Progenitor cell of endocrine pancreas (in vitro differentiated cells): ENCODE measurements at regions not wholly inside any gene's neighbourhood (a gene's known extent, or its start where the extent isn't known, plus 50 kb on each side); places are given as distances from the start of the nearest gene placed in this dataset.

Experiments
- DNase-seq: peaks from one replicate; pipeline ENCODE4 v3.0.0; 2021; ENCODE audit warnings: low spot score; ENCODE audit not compliant: unreplicated experiment
- H3K27ac Mint-ChIP-seq: 2 replicates; pipeline ENCODE4 v1.8.0; 2021; ENCODE audit warnings: mild to moderate bottlenecking, moderate library complexity, mixed read lengths
- H3K27me3 Mint-ChIP-seq: 2 replicates; pipeline ENCODE4 v1.8.0; 2021; ENCODE audit warnings: mixed read lengths
- H3K36me3 Mint-ChIP-seq: 2 replicates; pipeline ENCODE4 v1.8.0; 2022; ENCODE audit warnings: mixed read lengths; ENCODE audit not compliant: insufficient read depth
- H3K4me1 Mint-ChIP-seq: 2 replicates; pipeline ENCODE4 v1.8.0; 2021; ENCODE audit warnings: low read depth, mixed read lengths
- H3K4me3 Mint-ChIP-seq: 2 replicates; pipeline ENCODE4 v1.8.0; 2021; ENCODE audit warnings: low read depth, mild to moderate bottlenecking, moderate library complexity, mixed read lengths
- H3K9me3 Mint-ChIP-seq: 2 replicates; pipeline ENCODE4 v1.8.0; 2021; ENCODE audit warnings: low read depth, mixed read lengths
- TF ChIP-seq, protein P1 (sequence below): fragments of 200-600 bp; sonication (generic); IDR thresholded peaks from one replicate; pipeline ENCODE4 v1.5.0; 2021; ENCODE audit warnings: antibody characterized with exemption, mild to moderate bottlenecking; ENCODE audit not compliant: unreplicated experiment

GRCh38 chr12:92568691-92569090 is 134.1 kb upstream of the PLEKHG7 start:
- Mint-ChIP-seq H3K4me1 (peaks cover 3% of the 10 kb centered on the region), H3K27ac (no peak overlapping the region), H3K4me3 (no peak overlapping the region), H3K9me3 (peaks cover 3% of the 10 kb centered on the region), H3K27me3 (no peaks in the 10 kb centered on the region), H3K36me3 (no peaks in the 10 kb centered on the region)
- no peak for DNase-seq
- TF ChIP-seq, protein P1, sequence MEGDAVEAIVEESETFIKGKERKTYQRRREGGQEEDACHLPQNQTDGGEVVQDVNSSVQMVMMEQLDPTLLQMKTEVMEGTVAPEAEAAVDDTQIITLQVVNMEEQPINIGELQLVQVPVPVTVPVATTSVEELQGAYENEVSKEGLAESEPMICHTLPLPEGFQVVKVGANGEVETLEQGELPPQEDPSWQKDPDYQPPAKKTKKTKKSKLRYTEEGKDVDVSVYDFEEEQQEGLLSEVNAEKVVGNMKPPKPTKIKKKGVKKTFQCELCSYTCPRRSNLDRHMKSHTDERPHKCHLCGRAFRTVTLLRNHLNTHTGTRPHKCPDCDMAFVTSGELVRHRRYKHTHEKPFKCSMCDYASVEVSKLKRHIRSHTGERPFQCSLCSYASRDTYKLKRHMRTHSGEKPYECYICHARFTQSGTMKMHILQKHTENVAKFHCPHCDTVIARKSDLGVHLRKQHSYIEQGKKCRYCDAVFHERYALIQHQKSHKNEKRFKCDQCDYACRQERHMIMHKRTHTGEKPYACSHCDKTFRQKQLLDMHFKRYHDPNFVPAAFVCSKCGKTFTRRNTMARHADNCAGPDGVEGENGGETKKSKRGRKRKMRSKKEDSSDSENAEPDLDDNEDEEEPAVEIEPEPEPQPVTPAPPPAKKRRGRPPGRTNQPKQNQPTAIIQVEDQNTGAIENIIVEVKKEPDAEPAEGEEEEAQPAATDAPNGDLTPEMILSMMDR, result no peak

DNA sequence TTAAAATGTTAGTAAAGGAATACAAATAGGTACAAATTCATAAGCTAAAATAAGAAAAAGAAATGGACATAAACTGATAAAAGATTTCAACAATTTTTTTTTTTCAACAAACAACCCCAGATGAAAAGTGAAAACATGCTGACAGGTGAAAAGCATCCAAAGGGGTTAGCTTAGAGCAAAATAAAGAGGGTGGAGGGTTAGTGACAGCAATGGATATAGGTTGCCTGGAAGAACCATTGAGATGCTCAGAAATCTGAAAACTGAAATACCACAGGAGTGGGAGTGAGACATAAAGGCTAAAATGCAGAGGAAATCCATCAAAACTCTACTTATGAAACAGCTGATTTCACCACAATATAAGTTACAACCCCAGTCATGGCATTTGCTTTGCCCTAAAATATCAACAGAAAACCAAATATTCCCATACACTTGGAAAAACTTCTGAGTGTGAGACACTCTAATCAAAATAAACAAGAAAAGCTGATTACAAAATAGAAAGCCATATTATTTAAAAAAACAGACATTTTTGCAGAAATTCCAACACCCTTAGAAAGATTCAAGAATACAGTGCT is 136.3 kb upstream of the PLEKHG7 start:
- Mint-ChIP-seq H3K9me3 (peaks cover 5% of the 10 kb centered on the region), H3K4me3 (no peak overlapping the region), H3K36me3 (no peaks in the 10 kb centered on the region), H3K27ac (no peak overlapping the region), H3K4me1 (peaks cover 3% of the 10 kb centered on the region), H3K27me3 (no peaks in the 10 kb centered on the region)
- TF ChIP-seq, protein P1, result no peak
- no peak for DNase-seq

- TF ChIP-seq, protein P1, result no peak
- H3K9me3 Mint-ChIP-seq, result peaks cover 11% of the 10 kb centered on the region
- no peak overlapping the region for H3K4me3 Mint-ChIP-seq
- no peaks in the 10 kb centered on the region for H3K27me3 Mint-ChIP-seq
- peaks cover 2% of the 10 kb centered on the region for H3K4me1 Mint-ChIP-seq
- DNase-seq, result no peak
- no peak overlapping the region for H3K27ac Mint-ChIP-seq
- no peaks in the 10 kb centered on the region for H3K36me3 Mint-ChIP-seq
These were observed 139.0 kb upstream of the PLEKHG7 start for GRCh38 chr12:92563819-92564218.

DNA sequence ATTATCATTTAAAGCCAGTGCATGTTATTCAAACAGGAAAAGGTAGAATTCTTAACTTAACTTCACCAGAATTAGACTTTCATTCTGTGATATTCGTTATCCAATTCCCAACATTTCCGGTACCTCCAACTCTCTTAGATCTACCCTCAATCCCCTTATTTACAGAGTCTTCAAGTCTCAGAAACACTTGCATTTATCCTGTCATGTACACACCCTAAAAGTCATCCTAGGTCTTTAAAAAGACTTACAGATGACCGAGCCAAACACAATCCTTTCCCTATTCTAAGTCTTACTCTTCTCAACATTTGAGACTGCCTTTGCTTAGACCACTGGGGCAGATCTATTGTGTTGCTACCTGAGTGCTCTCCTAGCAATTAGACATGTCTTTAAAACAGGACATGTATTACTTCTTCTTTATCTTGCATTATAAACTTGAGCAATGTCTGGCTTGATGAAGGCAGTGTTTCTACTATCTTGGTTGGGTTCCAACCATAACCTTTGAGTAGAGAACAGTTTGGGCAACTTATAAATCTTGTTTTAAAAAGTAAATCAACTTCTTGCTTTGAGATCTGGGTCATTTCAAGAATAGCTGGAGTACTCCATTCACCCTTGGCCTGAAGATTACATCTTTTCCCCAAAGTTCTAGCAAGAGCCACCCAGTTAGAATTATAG is 140.6 kb upstream of the PLEKHG7 start:
- H3K4me1 Mint-ChIP-seq, result peaks cover 13% of the 10 kb centered on the region
- H3K9me3 Mint-ChIP-seq, result peaks cover 11% of the 10 kb centered on the region
- H3K36me3 Mint-ChIP-seq, result no peaks in the 10 kb centered on the region
- no peak overlapping the region for H3K4me3 Mint-ChIP-seq
- TF ChIP-seq, protein P1, result no peak
- no peak overlapping the region for H3K27ac Mint-ChIP-seq
- no peaks in the 10 kb centered on the region for H3K27me3 Mint-ChIP-seq
- DNase-seq, result no peak

- no peaks in the 10 kb centered on the region for H3K27me3 Mint-ChIP-seq
- TF ChIP-seq, protein P1, result no peak
- H3K4me1 Mint-ChIP-seq, result peaks cover 16% of the 10 kb centered on the region
- no peaks in the 10 kb centered on the region for H3K36me3 Mint-ChIP-seq
- H3K27ac Mint-ChIP-seq, result no peak overlapping the region
- H3K9me3 Mint-ChIP-seq, result peaks cover 11% of the 10 kb centered on the region
- DNase-seq, result no peak
- no peak overlapping the region for H3K4me3 Mint-ChIP-seq
These were observed 141.3 kb upstream of the PLEKHG7 start for GRCh38 chr12:92561543-92561899.
